PFSK-1 (cell line): ENCODE measurements at regions not wholly inside any gene's neighbourhood (a gene's known extent, or its start where the extent isn't known, plus 50 kb on each side); places are given as distances from the start of the nearest gene placed in this dataset.

Experiments
- FOXP2 ChIP-seq: optimal IDR thresholded peaks from 2 replicates; pipeline ENCODE3; 2011; ENCODE audit warnings: borderline replicate concordance, control low read depth, inconsistent platforms; ENCODE audit not compliant: insufficient read depth; ENCODE audit errors: extremely low read length, extremely low read depth
- POLR2AphosphoS5 ChIP-seq: IDR thresholded peaks from 2 replicates; pipeline ENCODE4 v1.6.1; 2012; ENCODE audit warnings: low read depth, mild to moderate bottlenecking, control low read depth, low read length, moderate library complexity
- REST ChIP-seq, 2 experiments: IDR thresholded peaks; 2 replicates each; pipeline versions ENCODE4 v1.6.1 to v1.8.0; 2011 to 2012; ENCODE audit warnings: low read depth in 2 of 2, low read length in 2 of 2, control low read depth in 1 of 2, inconsistent platforms in 1 of 2, mild to moderate bottlenecking in 1 of 2, moderate library complexity in 1 of 2; ENCODE audit not compliant: insufficient read depth in 1 of 2
- SIN3A ChIP-seq: IDR thresholded peaks from 2 replicates; pipeline ENCODE4 v1.6.1; 2012; ENCODE audit warnings: mild to moderate bottlenecking, low read length, moderate library complexity, borderline replicate concordance; ENCODE audit not compliant: insufficient read depth
- TAF1 ChIP-seq: IDR thresholded peaks from 2 replicates; pipeline ENCODE4 v1.6.1; 2012; ENCODE audit warnings: low read length, control low read depth, borderline replicate concordance; ENCODE audit not compliant: insufficient read depth

- TF ChIP-seq POLR2AphosphoS5 (no peak), FOXP2 (no peak), TAF1 (no peak), REST (IDR thresholded peaks at IDR 0.05; ENCODE audit: insufficient read depth in 1 of 2, low read depth in 2 of 2, low read length in 2 of 2) (no peak), SIN3A (no peak)
Measured at GRCh38 chr4:31383767-31384166, 663.6 kb downstream of the PCDH7 start.

- no peak for TF ChIP-seq TAF1
Measured at GRCh38 chr4:31390849-31391248, 670.7 kb downstream of the PCDH7 start.

GRCh38 chr4:31391976-31392375 lies 671.8 kb downstream of the PCDH7 start:
- TF ChIP-seq REST (IDR thresholded peaks at IDR 0.05; ENCODE audit: insufficient read depth in 1 of 2, low read depth in 2 of 2, low read length in 2 of 2) = no peak
- TF ChIP-seq POLR2AphosphoS5 = no peak
- TF ChIP-seq TAF1 = no peak
- no peak for TF ChIP-seq SIN3A
- no peak for TF ChIP-seq FOXP2

GRCh38 chr4:31392923-31393322 lies 672.8 kb downstream of the PCDH7 start:
- no peak for TF ChIP-seq REST (IDR thresholded peaks at IDR 0.05; ENCODE audit: insufficient read depth in 1 of 2, low read depth in 2 of 2, low read length in 2 of 2)
- TF ChIP-seq FOXP2 = no peak
- TF ChIP-seq TAF1 = no peak
- no peak for TF ChIP-seq POLR2AphosphoS5
- no peak for TF ChIP-seq SIN3A

GRCh38 chr4:31408121-31408520 lies 688.0 kb downstream of the PCDH7 start:
- TF ChIP-seq SIN3A (no peak), POLR2AphosphoS5 (no peak), FOXP2 (no peak), TAF1 (no peak), REST (IDR thresholded peaks at IDR 0.05; ENCODE audit: insufficient read depth in 1 of 2, low read depth in 2 of 2, low read length in 2 of 2) (no peak)

- no peak for TF ChIP-seq SIN3A
- TF ChIP-seq TAF1 = no peak
- TF ChIP-seq FOXP2 = no peak
- no peak for TF ChIP-seq POLR2AphosphoS5
- no peak for TF ChIP-seq REST (IDR thresholded peaks at IDR 0.05; ENCODE audit: insufficient read depth in 1 of 2, low read depth in 2 of 2, low read length in 2 of 2)
Measured at GRCh38 chr4:31411565-31411964, 691.4 kb downstream of the PCDH7 start.
